ENCODE measurements at regions not wholly inside any gene's neighbourhood (a gene's known extent, or its start where the extent isn't known, plus 50 kb on each side); places are given as distances from the start of the nearest gene placed in this dataset.

GRCh38 chr1:191886977-191887376 is 271.3 kb upstream of the RGS18 start:
- Mint-ChIP-seq H3K9me3 (no peaks in the 10 kb centered on the region), H3K27me3 (ENCODE audit: low read depth) (no peaks in the 10 kb centered on the region), H3K4me1 (no peaks in the 10 kb centered on the region), H3K36me3 (no peaks in the 10 kb centered on the region), H3K4me3 (no peak overlapping the region), H3K27ac (no peak overlapping the region)
- POLR2A ChIA-PET, result no interaction called here
- no peak for ATAC-seq
- no peak for DNase-seq (ENCODE audit: low spot score)
- TF ChIP-seq CBFB (CRISPR knock-in tag; IDR thresholded peaks at IDR 0.05; ENCODE audit: low read depth), result no peak
- TF ChIP-seq, protein P1, sequence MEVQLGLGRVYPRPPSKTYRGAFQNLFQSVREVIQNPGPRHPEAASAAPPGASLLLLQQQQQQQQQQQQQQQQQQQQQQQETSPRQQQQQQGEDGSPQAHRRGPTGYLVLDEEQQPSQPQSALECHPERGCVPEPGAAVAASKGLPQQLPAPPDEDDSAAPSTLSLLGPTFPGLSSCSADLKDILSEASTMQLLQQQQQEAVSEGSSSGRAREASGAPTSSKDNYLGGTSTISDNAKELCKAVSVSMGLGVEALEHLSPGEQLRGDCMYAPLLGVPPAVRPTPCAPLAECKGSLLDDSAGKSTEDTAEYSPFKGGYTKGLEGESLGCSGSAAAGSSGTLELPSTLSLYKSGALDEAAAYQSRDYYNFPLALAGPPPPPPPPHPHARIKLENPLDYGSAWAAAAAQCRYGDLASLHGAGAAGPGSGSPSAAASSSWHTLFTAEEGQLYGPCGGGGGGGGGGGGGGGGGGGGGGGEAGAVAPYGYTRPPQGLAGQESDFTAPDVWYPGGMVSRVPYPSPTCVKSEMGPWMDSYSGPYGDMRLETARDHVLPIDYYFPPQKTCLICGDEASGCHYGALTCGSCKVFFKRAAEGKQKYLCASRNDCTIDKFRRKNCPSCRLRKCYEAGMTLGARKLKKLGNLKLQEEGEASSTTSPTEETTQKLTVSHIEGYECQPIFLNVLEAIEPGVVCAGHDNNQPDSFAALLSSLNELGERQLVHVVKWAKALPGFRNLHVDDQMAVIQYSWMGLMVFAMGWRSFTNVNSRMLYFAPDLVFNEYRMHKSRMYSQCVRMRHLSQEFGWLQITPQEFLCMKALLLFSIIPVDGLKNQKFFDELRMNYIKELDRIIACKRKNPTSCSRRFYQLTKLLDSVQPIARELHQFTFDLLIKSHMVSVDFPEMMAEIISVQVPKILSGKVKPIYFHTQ (CRISPR knock-in tag; IDR thresholded peaks at IDR 0.05), result no peak
- TF ChIP-seq ATF3 (CRISPR knock-in tag; conservative IDR thresholded peaks at IDR 0.05), result no peak
- TF ChIP-seq ZSCAN18 (CRISPR knock-in tag; IDR thresholded peaks at IDR 0.05), result no peak
- CTCF ChIA-PET, result no interaction called here

DNA sequence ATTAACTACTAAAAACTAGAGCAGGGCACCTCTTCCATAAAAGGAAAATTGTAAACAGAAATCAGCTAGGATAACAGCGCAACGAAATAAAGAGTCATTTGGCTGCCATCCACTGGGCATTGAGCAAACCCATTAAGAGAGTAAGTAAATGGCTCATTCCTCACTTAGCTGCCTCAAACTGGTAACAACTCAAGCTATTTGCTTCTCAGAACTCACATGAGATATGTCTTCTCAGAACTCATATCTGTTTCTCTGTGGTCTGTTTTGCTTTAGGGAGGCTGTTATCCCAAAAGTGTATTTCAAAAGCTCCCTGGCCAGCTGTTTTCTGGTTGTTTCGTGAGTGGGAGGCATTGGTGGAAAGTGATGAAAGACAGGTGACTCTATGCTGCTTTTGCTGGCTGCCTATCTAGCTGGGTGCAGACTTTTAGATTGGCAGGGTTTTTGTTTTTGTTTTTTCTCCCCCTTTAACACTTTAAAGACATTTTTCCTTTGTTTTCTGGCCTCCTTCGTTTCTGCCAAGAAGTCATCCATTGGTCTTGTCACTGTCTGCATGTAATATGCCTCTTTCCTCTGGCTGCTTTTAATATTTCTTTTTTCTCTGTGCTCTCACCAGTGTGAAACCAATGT is 269.2 kb upstream of the RGS18 start:
- TF ChIP-seq, protein P2, sequence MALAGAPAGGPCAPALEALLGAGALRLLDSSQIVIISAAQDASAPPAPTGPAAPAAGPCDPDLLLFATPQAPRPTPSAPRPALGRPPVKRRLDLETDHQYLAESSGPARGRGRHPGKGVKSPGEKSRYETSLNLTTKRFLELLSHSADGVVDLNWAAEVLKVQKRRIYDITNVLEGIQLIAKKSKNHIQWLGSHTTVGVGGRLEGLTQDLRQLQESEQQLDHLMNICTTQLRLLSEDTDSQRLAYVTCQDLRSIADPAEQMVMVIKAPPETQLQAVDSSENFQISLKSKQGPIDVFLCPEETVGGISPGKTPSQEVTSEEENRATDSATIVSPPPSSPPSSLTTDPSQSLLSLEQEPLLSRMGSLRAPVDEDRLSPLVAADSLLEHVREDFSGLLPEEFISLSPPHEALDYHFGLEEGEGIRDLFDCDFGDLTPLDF (CRISPR knock-in tag; IDR thresholded peaks at IDR 0.05), result no peak
- H3K27ac Mint-ChIP-seq, result no peak overlapping the region
- no peaks in the 10 kb centered on the region for H3K9me3 Mint-ChIP-seq
- CTCF ChIA-PET, result no interaction called here
- ATAC-seq, result no peak
- DNase-seq (ENCODE audit: low spot score), result no peak
- POLR2A ChIA-PET, result no interaction called here
- H3K27me3 Mint-ChIP-seq (ENCODE audit: low read depth), result no peaks in the 10 kb centered on the region
- no peaks in the 10 kb centered on the region for H3K4me1 Mint-ChIP-seq
- no peak overlapping the region for H3K4me3 Mint-ChIP-seq
- no peaks in the 10 kb centered on the region for H3K36me3 Mint-ChIP-seq

GRCh38 chr1:191889623-191890003 is 268.6 kb upstream of the RGS18 start:
- H3K9me3 Mint-ChIP-seq, result no peaks in the 10 kb centered on the region
- DNase-seq (ENCODE audit: low spot score) (no peak), ATAC-seq (no peak)
- ChIA-PET POLR2A (no interaction called here), CTCF (no interaction called here)
- H3K4me1 Mint-ChIP-seq, result no peaks in the 10 kb centered on the region
- no peak overlapping the region; the same call in 1 of the 2 replicates for H3K27ac Mint-ChIP-seq
- H3K27me3 Mint-ChIP-seq (ENCODE audit: low read depth), result no peaks in the 10 kb centered on the region
- no peak for TF ChIP-seq ATF3 (CRISPR knock-in tag; conservative IDR thresholded peaks at IDR 0.05)
- TF ChIP-seq, protein P3, sequence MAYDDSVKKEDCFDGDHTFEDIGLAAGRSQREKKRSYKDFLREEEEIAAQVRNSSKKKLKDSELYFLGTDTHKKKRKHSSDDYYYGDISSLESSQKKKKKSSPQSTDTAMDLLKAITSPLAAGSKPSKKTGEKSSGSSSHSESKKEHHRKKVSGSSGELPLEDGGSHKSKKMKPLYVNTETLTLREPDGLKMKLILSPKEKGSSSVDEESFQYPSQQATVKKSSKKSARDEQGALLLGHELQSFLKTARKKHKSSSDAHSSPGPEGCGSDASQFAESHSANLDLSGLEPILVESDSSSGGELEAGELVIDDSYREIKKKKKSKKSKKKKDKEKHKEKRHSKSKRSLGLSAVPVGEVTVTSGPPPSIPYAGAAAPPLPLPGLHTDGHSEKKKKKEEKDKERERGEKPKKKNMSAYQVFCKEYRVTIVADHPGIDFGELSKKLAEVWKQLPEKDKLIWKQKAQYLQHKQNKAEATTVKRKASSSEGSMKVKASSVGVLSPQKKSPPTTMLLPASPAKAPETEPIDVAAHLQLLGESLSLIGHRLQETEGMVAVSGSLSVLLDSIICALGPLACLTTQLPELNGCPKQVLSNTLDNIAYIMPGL (CRISPR knock-in tag; IDR thresholded peaks at IDR 0.05), result no peak
- no peak overlapping the region for H3K4me3 Mint-ChIP-seq
- no peaks in the 10 kb centered on the region for H3K36me3 Mint-ChIP-seq

DNA sequence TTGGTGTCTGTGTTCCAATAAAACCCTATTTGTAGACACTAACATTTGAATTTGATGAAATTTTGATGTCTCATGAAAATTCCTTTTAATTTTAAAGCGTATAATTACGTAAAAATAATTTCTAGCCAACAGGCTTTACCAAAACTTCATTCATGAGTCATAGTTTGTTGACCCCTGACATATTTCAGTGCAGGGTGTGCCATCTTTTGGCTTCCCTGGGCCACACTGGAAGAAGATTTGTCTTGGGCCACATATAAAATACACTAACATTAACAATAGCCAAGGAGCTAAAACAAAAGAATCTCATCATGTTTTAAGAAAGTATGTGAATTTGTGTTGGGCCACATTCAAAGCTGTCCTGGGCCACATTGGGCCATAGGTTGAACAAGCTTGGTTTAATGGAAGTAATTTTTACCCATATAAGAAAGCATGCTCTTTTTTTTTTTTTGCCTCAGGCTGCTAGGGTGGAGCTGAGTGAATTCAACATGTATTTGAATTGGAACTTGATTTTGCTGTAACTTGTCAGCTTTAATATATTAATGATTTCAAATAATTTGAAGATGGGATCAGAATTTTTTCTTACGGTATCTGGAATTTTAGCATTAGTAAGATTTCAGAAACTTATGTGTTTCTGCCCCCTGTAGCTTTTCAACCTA is 267.7 kb upstream of the RGS18 start:
- H3K27ac Mint-ChIP-seq, result no peak overlapping the region
- H3K4me1 Mint-ChIP-seq, result peaks cover 4% of the 10 kb centered on the region
- H3K36me3 Mint-ChIP-seq, result no peaks in the 10 kb centered on the region
- DNase-seq (ENCODE audit: low spot score) (no peak), ATAC-seq (no peak)
- POLR2A ChIA-PET, result interaction anchor here (0.6 to 0.7 kb wide), 2 partner anchors 78 to 106 kb away, joined by 3 to 6 read pairs; no protein-coding TSS in a partner anchor
- H3K9me3 Mint-ChIP-seq, result no peaks in the 10 kb centered on the region
- CTCF ChIA-PET, result interaction anchor here (0.7 kb wide), 1 partner anchor 425 kb away, joined by 3 read pairs; no protein-coding TSS in a partner anchor
- H3K4me3 Mint-ChIP-seq, result no peak overlapping the region
- H3K27me3 Mint-ChIP-seq (ENCODE audit: low read depth), result no peaks in the 10 kb centered on the region
- TF ChIP-seq USF1 (CRISPR knock-in tag; IDR thresholded peaks at IDR 0.05), result no peak
- TF ChIP-seq ZNF219 (CRISPR knock-in tag; IDR thresholded peaks at IDR 0.05; ENCODE audit: borderline replicate concordance), result no peak
- no peak for TF ChIP-seq EMX1 (CRISPR knock-in tag; IDR thresholded peaks at IDR 0.05)
- TF ChIP-seq, protein P4, sequence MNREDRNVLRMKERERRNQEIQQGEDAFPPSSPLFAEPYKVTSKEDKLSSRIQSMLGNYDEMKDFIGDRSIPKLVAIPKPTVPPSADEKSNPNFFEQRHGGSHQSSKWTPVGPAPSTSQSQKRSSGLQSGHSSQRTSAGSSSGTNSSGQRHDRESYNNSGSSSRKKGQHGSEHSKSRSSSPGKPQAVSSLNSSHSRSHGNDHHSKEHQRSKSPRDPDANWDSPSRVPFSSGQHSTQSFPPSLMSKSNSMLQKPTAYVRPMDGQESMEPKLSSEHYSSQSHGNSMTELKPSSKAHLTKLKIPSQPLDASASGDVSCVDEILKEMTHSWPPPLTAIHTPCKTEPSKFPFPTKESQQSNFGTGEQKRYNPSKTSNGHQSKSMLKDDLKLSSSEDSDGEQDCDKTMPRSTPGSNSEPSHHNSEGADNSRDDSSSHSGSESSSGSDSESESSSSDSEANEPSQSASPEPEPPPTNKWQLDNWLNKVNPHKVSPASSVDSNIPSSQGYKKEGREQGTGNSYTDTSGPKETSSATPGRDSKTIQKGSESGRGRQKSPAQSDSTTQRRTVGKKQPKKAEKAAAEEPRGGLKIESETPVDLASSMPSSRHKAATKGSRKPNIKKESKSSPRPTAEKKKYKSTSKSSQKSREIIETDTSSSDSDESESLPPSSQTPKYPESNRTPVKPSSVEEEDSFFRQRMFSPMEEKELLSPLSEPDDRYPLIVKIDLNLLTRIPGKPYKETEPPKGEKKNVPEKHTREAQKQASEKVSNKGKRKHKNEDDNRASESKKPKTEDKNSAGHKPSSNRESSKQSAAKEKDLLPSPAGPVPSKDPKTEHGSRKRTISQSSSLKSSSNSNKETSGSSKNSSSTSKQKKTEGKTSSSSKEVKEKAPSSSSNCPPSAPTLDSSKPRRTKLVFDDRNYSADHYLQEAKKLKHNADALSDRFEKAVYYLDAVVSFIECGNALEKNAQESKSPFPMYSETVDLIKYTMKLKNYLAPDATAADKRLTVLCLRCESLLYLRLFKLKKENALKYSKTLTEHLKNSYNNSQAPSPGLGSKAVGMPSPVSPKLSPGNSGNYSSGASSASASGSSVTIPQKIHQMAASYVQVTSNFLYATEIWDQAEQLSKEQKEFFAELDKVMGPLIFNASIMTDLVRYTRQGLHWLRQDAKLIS (CRISPR knock-in tag; IDR thresholded peaks at IDR 0.05; ENCODE audit: borderline replicate concordance), result no peak
- TF ChIP-seq NFATC4 (CRISPR knock-in tag; IDR thresholded peaks at IDR 0.05), result no peak
- TF ChIP-seq GABPB1 (CRISPR knock-in tag; IDR thresholded peaks at IDR 0.05), result no peak
- TF ChIP-seq NFYB (CRISPR knock-in tag; conservative IDR thresholded peaks at IDR 0.05; ENCODE audit: low read depth), result no peak
- no peak for TF ChIP-seq ATF1 (CRISPR knock-in tag; IDR thresholded peaks at IDR 0.05)
